Fibroblast of skin of scalp (primary cell): ENCODE measurements at regions not wholly inside any gene's neighbourhood (a gene's known extent, or its start where the extent isn't known, plus 50 kb on each side); places are given as distances from the start of the nearest gene placed in this dataset.

ENCODE experiments used
- DNase-seq: peaks from one replicate; pipeline ENCODE4 v3.0.0-alpha.2; 2013

- no peak for DNase-seq
These were observed 528.5 kb downstream of the MATN1 start for GRCh38 chr1:30194741-30195423.

- DNase-seq = no peak
These were observed 529.3 kb downstream of the MATN1 start for GRCh38 chr1:30194046-30194619.

DNA sequence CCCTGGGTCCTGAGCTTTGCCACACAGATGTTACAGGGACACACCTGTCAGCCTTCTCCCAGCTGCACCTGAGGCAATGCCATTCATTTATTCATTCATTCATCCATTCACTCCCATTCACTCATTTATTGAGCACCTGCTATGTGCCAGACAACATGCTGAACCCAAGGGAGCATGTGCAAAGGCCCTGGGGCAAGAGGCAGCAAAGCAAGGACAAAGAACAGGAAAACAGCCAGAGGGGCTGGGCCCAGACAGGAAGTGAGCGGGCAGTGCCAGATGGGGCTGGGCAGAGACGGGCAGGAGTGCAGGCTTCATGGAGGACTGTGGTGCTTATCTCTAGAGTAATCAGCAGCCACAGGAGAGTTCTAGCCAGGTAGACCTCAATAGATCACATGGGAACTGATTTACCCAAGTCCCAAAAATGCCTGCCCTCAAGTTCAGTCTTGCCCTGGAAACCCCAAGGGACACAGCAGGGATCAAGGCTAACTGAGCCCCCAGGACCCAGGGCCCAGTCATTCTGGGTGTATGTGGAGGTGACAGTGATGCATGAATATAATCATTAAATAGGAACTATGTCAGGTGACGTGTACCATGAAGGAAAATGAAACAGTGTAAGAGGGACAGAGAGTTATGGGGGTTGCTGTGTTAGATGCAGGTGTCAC lies 530.3 kb downstream of the MATN1 start:
- no peak for DNase-seq

GRCh38 chr1:30191154-30191702 lies 532.2 kb downstream of the MATN1 start:
- peak; percentile 51 for DNase-seq

- DNase-seq = no peak
These were observed 532.8 kb downstream of the MATN1 start for GRCh38 chr1:30190511-30191153.

DNA sequence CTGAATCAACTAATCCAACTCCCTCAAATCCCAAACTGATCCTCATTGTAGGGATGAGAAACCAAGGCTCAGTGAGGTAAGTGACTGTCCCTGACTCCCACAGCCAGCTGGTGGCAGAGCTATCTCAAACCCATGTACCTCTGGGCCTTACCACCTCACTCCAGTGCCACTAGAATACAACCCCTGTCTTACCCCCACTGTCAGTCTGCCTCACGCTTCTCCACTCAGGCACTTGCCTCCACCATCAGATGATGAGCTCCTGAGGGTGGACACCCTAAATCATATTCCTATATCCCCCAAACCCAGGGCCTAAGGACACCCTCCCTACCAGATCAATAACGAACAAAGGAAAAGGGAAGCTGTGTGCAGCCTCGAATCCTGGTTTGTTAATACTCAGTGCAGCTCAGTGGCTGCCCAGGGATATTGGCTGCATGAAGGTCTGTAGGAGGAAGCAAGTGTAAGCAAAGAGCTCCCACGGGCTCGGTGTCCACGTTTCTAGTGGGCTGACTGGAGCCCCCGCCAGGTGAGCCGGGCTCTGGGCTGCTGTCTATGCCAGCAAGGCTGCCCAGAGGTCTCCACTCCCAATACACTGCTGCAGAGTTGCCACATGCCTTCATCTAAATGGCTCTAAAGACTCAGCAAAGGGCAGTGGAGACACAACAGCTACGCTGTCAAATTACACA lies 533.4 kb downstream of the MATN1 start:
- no peak for DNase-seq

DNA sequence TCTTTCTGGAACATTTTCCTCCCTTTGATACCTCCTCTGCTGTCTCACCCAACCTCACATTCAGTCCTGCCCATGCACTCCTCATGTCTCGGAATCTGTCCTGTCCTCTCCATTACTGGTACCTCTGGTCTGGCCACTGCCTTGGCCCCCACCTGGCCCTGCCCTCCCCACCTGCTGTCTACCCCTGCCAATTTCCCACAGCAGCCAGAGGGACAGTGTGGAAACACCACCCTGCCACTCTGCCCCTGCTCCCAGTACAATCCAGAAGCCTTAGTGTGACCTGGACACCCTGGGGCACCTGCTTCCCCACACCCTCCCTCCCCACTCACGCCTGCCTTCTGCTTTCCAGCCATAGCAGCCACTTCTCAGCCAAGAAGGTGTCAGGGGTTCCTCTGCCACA lies 534.4 kb downstream of the MATN1 start:
- DNase-seq = no peak

DNA sequence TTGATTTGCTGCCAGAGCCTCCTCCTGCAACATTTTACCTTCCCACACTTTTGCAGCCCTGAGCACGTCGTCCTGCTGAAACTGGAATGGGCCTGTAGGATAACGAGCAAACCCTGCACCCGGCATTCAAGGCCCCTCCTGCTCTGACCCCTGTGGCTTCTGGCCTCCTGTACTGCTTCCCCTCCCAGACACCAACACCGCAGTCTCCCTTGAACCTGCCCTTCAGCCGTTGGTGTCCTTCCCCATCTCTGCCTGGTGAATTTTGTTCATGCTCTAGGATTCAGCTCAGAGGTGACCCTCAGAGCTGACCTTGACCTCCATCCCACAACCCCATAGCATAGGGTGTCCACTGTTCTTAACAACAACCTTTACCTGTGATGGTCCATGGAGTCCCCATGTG lies 535.1 kb downstream of the MATN1 start:
- DNase-seq = no peak

DNA sequence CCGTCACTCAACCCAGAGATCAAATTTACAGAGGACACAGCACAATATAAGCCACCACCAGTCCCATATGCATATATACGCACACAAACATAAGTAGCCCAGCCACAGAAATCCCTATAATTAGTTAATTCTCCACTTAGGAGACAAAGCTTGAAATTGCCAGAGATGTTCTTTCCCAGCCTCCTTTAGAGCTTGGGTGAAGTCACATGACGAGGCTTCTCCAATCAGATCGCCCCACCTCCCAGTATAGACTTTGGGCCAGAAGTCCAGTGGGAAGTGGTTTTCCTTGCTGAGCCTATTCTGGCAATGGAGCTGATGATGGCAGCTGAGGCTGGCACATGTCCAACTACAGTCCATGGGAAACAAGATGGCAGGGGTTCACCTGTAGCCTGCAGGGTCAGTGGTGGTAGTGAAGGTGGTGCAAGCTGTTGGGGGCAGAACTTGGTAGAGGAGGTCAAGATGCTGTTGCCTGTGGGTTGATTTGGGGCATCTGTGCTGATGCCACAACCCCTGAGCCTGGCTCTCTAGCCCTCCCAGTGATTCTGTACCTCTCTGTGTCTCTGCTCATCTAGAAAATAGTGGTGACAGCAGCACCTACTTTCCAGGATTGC lies 535.9 kb downstream of the MATN1 start:
- DNase-seq = no peak

- DNase-seq = no peak
These were observed 536.8 kb downstream of the MATN1 start for GRCh38 chr1:30186586-30186985.

DNA sequence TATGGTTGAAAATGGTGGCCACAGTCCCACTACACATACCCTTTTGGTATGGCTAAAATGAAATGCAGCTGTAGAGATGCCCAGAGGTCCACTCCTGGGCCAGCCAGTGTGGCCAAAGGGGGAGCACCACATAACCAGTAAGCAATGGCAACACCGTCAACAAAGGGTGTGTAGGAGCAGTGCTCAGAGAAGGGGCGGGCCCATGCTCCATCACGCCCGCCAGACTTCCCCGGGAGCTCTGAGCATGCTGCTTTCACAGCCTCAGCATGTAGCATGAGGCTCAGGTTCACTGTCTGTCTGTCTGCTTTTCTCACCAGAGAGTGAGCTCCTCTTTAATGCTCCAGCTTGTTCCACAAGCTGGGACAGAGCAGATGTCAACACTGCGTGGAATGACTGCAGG lies 537.6 kb downstream of the MATN1 start:
- DNase-seq = no peak

GRCh38 chr1:30185313-30185712 lies 538.1 kb downstream of the MATN1 start:
- DNase-seq = no peak

- DNase-seq = no peak
These were observed 538.8 kb downstream of the MATN1 start for GRCh38 chr1:30184393-30185141.

GRCh38 chr1:30183895-30184294 lies 539.5 kb downstream of the MATN1 start:
- no peak for DNase-seq

DNA sequence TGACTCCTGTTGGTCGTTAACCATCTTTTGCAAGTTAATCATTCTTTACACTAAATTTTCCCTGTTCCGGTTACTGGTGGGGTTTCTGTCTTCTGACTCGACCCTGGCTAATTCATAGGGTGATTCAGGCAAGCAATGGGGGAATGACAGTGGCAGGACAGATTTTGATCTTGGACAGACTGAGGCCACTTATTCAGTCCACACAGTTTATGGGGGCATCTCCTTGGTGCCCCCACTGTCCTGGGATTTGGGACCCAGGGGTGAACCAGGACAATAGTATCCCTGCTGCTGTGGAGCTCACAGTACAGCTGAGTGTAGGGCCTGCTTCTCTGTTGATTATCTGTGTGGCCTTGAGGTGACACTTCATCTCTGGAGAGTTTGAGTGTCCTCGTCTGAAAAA lies 540.4 kb downstream of the MATN1 start:
- DNase-seq = no peak

DNA sequence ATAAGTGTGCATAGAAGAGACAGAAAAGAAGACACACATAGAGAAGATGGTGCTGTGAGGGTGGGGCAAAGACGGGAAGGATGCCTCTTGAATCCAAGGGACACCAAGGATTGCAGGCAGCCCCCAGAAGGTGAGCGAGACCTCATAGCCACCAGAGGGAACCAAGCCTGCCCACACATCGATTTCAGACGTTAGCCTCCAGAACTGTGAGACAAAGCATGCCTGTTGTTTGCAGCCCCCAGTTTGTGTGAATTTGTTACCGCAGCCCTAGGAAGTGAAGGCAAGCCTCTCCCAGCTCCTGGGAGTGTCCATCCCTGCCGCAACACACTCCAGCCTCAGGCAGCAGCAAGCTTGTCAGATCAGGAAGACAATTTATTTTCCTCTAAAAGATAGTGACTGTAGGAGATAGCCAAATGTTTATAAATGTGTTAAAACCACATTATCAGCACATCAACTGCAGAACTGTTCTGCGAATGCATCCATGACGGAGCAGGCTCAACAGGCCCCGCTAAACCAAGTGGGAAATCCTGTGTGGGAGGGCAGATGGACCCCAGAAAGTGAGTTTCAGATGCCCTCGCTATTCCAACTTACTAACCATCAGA lies 543.3 kb downstream of the MATN1 start:
- no peak for DNase-seq

GRCh38 chr1:30176477-30176876 lies 546.9 kb downstream of the MATN1 start:
- DNase-seq = no peak

DNA sequence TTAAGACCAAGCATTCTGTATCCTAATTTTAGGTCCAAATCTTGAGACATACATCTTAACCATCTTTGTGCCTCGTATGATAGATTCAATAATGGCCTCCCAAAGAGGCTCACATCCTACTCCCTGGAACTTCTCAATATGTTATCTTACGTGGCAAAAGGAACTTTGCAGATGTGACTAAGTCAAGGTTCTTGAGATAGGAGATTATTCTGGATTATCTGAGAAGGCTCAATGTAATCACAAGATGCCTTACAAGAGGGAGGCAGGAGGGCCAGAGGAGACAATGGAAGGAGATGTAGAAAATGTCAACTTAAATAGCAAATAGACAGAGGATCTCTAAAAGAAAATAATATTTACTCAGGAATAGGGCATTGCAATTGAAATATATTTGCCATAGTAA lies 548.9 kb downstream of the MATN1 start:
- no peak for DNase-seq

GRCh38 chr1:30173560-30173959 lies 549.8 kb downstream of the MATN1 start:
- no peak for DNase-seq

- DNase-seq = no peak
These were observed 550.6 kb downstream of the MATN1 start for GRCh38 chr1:30172757-30173156.

GRCh38 chr1:30172299-30172694 lies 551.1 kb downstream of the MATN1 start:
- no peak for DNase-seq
